ENCODE measurements at regions not wholly inside any gene's neighbourhood (a gene's known extent, or its start where the extent isn't known, plus 50 kb on each side); places are given as distances from the start of the nearest gene placed in this dataset.

DNA sequence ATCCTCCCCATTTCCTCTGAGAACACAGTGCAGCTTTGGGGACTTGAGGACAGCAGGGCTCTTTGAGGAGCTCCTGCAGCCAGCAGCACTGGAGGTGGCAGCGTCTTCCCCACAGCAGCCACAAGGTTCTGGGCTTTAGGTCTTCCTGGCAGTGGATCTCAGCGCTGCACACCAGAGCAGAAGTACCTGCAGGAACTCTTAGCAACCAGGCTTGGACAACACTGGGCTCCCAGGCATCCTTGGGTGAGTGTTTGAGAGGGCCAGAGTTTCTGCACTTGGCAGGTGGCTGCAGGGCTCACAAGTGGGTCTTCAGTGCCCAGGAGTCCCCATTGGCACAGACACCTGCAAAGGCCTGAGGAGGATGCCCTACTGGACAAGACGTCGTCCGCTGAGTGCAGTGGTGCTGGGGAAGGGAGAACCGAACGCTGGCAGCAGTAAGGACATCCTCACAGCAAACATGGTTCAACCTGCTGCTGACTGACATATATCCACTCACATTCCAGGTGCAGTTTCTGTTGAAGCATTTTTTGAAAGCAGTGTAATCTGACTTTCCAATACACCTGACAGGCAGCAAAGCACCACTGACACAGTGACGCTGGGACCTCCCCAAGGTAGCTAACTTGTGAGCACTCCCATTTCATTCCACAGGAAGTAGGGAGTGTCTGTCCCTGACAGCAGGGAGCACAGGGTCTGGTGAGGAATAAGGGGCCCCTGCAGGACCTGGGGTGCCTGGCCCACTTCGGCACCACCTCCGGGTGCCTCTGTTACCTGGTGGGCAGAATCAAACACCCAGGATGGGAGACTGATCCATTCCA is 149.9 kb upstream of the COPS8 start:
- TF ChIP-seq, protein P1, sequence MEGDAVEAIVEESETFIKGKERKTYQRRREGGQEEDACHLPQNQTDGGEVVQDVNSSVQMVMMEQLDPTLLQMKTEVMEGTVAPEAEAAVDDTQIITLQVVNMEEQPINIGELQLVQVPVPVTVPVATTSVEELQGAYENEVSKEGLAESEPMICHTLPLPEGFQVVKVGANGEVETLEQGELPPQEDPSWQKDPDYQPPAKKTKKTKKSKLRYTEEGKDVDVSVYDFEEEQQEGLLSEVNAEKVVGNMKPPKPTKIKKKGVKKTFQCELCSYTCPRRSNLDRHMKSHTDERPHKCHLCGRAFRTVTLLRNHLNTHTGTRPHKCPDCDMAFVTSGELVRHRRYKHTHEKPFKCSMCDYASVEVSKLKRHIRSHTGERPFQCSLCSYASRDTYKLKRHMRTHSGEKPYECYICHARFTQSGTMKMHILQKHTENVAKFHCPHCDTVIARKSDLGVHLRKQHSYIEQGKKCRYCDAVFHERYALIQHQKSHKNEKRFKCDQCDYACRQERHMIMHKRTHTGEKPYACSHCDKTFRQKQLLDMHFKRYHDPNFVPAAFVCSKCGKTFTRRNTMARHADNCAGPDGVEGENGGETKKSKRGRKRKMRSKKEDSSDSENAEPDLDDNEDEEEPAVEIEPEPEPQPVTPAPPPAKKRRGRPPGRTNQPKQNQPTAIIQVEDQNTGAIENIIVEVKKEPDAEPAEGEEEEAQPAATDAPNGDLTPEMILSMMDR (IDR thresholded peaks at IDR 0.05): no peak
- ATAC-seq: no peak
- intact Hi-C loops (cut with DNase I): no loop called here
- no peaks in the 10 kb centered on the region for H3K27me3 ChIP-seq (ENCODE audit: insufficient read depth in 3 of 3, low read length in 2 of 3)
- no peak overlapping the region for H3K27ac ChIP-seq
- H3K4me1 ChIP-seq: no peaks in the 10 kb centered on the region
- H3K4me3 ChIP-seq: no peak overlapping the region
- H3K36me3 ChIP-seq (ENCODE audit: insufficient read depth in 1 of 2, low read depth in 1 of 2): no peaks in the 10 kb centered on the region
- DNase-seq: no peak
- no peaks in the 10 kb centered on the region for H3K9me3 ChIP-seq
- WGBS, 3 donors: 85 to 87% (median 86%) methylated on average over 10 of the region's 10 CpGs

DNA sequence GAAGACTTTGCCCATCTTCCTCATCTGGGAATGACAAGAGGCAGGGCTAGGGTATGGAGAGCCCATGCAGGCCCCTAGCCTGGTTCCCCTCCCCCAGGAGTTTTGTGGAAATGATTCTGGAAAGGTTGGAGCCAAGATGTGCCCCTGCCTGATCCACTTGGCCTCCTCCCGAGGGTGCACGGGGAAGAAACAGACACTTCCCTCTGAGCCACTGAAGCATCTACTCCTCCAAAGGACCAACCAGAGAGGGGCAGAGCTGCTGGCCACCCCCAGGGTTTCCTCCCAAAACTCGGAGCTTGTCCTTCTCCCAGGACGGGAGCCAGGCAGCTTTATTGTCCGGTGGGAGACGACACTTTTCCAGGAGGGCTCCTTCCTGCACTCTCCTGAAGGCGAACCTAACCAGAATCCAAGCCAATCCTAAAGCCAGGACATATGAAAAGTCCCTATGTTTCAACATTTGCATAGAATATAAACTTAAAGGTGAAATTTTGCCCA is 149.2 kb upstream of the COPS8 start:
- Histone ChIP-seq H3K36me3 (ENCODE audit: insufficient read depth in 1 of 2, low read depth in 1 of 2) (no peaks in the 10 kb centered on the region), H3K4me1 (no peaks in the 10 kb centered on the region), H3K27me3 (ENCODE audit: insufficient read depth in 3 of 3, low read length in 2 of 3) (no peaks in the 10 kb centered on the region), H3K4me3 (no peak overlapping the region), H3K9me3 (no peaks in the 10 kb centered on the region), H3K27ac (no peak overlapping the region)
- 71 to 79% (median 76%) methylated on average over 7 of the region's 7 CpGs for WGBS, 3 donors
- intact Hi-C loops (cut with DNase I): no loop called here
- DNase-seq: no peak
- ATAC-seq: no peak
- TF ChIP-seq, protein P1 (IDR thresholded peaks at IDR 0.05): no peak

DNA sequence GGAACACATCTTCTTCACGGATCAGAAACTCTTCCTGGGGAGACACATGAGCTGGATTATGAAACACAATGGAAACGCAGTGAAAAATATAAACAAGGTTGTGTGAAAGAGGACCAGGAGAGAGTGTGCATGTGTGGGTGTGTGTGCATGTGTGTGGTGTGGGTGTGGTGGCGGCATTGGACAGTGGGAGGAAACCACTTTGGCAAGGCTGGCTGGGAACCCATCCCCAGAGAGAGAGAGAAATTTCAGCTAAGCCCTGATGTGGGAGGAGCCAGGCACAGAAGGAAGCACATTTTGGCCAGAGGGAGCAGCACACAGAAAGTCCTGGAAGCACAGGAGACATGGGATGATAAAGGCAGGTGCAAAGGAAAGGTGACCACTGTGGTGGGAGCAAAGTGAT is 147.6 kb upstream of the COPS8 start:
- ATAC-seq: no peak
- H3K4me1 ChIP-seq: no peaks in the 10 kb centered on the region
- intact Hi-C loops (cut with DNase I): no loop called here
- 68 to 72% (median 69%) methylated on average over 3 of the region's 3 CpGs for WGBS, 3 donors
- no peaks in the 10 kb centered on the region for H3K9me3 ChIP-seq
- peak; percentile 28 to 70 for DNase-seq
- no peaks in the 10 kb centered on the region for H3K36me3 ChIP-seq (ENCODE audit: insufficient read depth in 1 of 2, low read depth in 1 of 2)
- H3K27me3 ChIP-seq (ENCODE audit: insufficient read depth in 3 of 3, low read length in 2 of 3): no peaks in the 10 kb centered on the region
- H3K4me3 ChIP-seq: no peak overlapping the region
- TF ChIP-seq, protein P1 (IDR thresholded peaks at IDR 0.05): no peak
- no peak overlapping the region for H3K27ac ChIP-seq

DNA sequence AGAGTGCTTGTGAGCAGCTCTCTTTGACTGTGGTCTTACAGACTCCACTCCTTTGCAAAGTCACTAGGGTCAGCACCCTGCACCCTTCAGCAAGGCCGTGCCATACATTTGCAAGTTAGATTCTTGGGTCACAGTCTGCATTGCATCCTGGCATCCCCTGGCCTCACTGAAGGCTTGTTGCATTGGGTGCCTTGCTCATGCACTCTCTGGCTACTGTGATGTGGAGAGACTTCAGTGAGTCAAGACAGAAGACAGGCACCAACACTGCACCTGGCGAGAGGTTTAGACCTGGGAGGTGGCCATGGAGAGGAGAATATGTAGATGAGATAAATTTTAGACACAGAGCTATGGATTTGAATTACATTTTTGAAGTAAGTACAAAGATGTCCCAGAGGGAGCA is 146.4 kb upstream of the COPS8 start:
- WGBS, 3 donors: 95 to 100% (median 96%) methylated on average over 2 of the region's 2 CpGs
- Histone ChIP-seq H3K9me3 (no peaks in the 10 kb centered on the region), H3K4me3 (no peak overlapping the region), H3K36me3 (ENCODE audit: insufficient read depth in 1 of 2, low read depth in 1 of 2) (no peaks in the 10 kb centered on the region), H3K27ac (no peak overlapping the region), H3K4me1 (no peaks in the 10 kb centered on the region), H3K27me3 (ENCODE audit: insufficient read depth in 3 of 3, low read length in 2 of 3) (no peaks in the 10 kb centered on the region)
- no peak for ATAC-seq
- TF ChIP-seq, protein P1 (IDR thresholded peaks at IDR 0.05): no peak
- DNase-seq: no peak
- intact Hi-C loops (cut with DNase I): no loop called here

Measured in psoas muscle (tissue), 7 donors.